Activated CD4-positive, alpha-beta T cell treated with anti-CD3 and anti-CD28 coated beads, Interleukin-2, amount 10 ng/mL, durations not matched to agents 7 days and 5 days (primary cell): ENCODE measurements at regions not wholly inside any gene's neighbourhood (a gene's known extent, or its start where the extent isn't known, plus 50 kb on each side); places are given as distances from the start of the nearest gene placed in this dataset.

ENCODE experiments used
- CTCF ChIA-PET: fragments of 350-600 bp; sonication (Branson Sonifier 250); formaldehyde crosslinking; loops from one replicate; lab custom pipeline; 2021; ENCODE audit warnings: antibody characterized with exemption; lab: Charles Lee
- POLR2A ChIA-PET: fragments of 350-600 bp; sonication (Branson Sonifier 250); formaldehyde crosslinking; loops from one replicate; lab custom pipeline; 2021; ENCODE audit warnings: antibody characterized with exemption; lab: Charles Lee
- DNase-seq: peaks from one replicate; pipeline ENCODE4 v3.0.0-alpha.2; 2020
- H3K27ac Mint-ChIP-seq: one replicate; pipeline ENCODE4 v1.8.0; 2021; ENCODE audit warnings: mild to moderate bottlenecking, moderate library complexity, mixed read lengths
- H3K27me3 Mint-ChIP-seq: one replicate; pipeline ENCODE4 v1.8.0; 2021; ENCODE audit warnings: mixed read lengths
- H3K36me3 Mint-ChIP-seq: one replicate; pipeline ENCODE4 v1.8.0; 2021; ENCODE audit warnings: low read depth, mixed read lengths
- H3K4me1 Mint-ChIP-seq: one replicate; pipeline ENCODE4 v1.8.0; 2021; ENCODE audit warnings: mixed read lengths
- H3K4me3 Mint-ChIP-seq: one replicate; pipeline ENCODE4 v1.8.0; 2021; ENCODE audit warnings: mild to moderate bottlenecking, moderate library complexity, mixed read lengths
- H3K9me3 Mint-ChIP-seq: one replicate; pipeline ENCODE4 v1.8.0; 2021; ENCODE audit warnings: mixed read lengths

- POLR2A ChIA-PET, result no interaction called here
- Mint-ChIP-seq H3K27ac (no peak overlapping the region), H3K36me3 (no peaks in the 10 kb centered on the region)
These were observed 119.1 kb downstream of the CHST1 start for GRCh38 chr11:45546366-45546765.

GRCh38 chr11:45544826-45545225 lies 120.6 kb downstream of the CHST1 start:
- Mint-ChIP-seq H3K27me3 (no peaks in the 10 kb centered on the region), H3K27ac (no peak overlapping the region), H3K36me3 (no peaks in the 10 kb centered on the region), H3K9me3 (no peaks in the 10 kb centered on the region), H3K4me3 (no peak overlapping the region), H3K4me1 (no peaks in the 10 kb centered on the region)
- DNase-seq, result no peak
- POLR2A ChIA-PET, result no interaction called here
- CTCF ChIA-PET, result no interaction called here

More at GRCh38 chr11:45546366-45546765, 119.1 kb downstream of the CHST1 start:
- Mint-ChIP-seq H3K9me3 (no peaks in the 10 kb centered on the region), H3K4me1 (no peaks in the 10 kb centered on the region), H3K27me3 (no peaks in the 10 kb centered on the region), H3K4me3 (no peak overlapping the region)
- CTCF ChIA-PET, result no interaction called here
- no peak for DNase-seq

- POLR2A ChIA-PET, result no interaction called here
- no peak overlapping the region for H3K4me3 Mint-ChIP-seq
- H3K27me3 Mint-ChIP-seq, result no peaks in the 10 kb centered on the region
- H3K36me3 Mint-ChIP-seq, result no peaks in the 10 kb centered on the region
- H3K9me3 Mint-ChIP-seq, result no peaks in the 10 kb centered on the region
- CTCF ChIA-PET, result no interaction called here
- DNase-seq, result peak; percentile 8
- no peak overlapping the region for H3K27ac Mint-ChIP-seq
- H3K4me1 Mint-ChIP-seq, result no peaks in the 10 kb centered on the region
These were observed 121.5 kb downstream of the CHST1 start for GRCh38 chr11:45543808-45544422.

GRCh38 chr11:45543081-45543480 lies 122.3 kb downstream of the CHST1 start:
- DNase-seq, result no peak
- POLR2A ChIA-PET, result no interaction called here
- no peaks in the 10 kb centered on the region for H3K9me3 Mint-ChIP-seq

GRCh38 chr11:45541693-45542434 lies 123.6 kb downstream of the CHST1 start:
- H3K4me1 Mint-ChIP-seq, result no peaks in the 10 kb centered on the region
- no peak for DNase-seq
- CTCF ChIA-PET, result interaction anchor here (1.5 kb wide), 1 partner anchor 10 kb away, joined by 4 read pairs; no protein-coding TSS in a partner anchor
- no peaks in the 10 kb centered on the region for H3K9me3 Mint-ChIP-seq
- no peaks in the 10 kb centered on the region for H3K36me3 Mint-ChIP-seq
- H3K4me3 Mint-ChIP-seq, result no peak overlapping the region
- POLR2A ChIA-PET, result no interaction called here
- no peak overlapping the region for H3K27ac Mint-ChIP-seq
- no peaks in the 10 kb centered on the region for H3K27me3 Mint-ChIP-seq

More at GRCh38 chr11:45543081-45543480, 122.3 kb downstream of the CHST1 start:
- H3K27me3 Mint-ChIP-seq, result no peaks in the 10 kb centered on the region
- CTCF ChIA-PET, result no interaction called here
- H3K36me3 Mint-ChIP-seq, result no peaks in the 10 kb centered on the region
- H3K4me3 Mint-ChIP-seq, result no peak overlapping the region
- no peak overlapping the region for H3K27ac Mint-ChIP-seq
- no peaks in the 10 kb centered on the region for H3K4me1 Mint-ChIP-seq

- Mint-ChIP-seq H3K4me1 (no peaks in the 10 kb centered on the region), H3K27ac (no peak overlapping the region), H3K9me3 (no peaks in the 10 kb centered on the region), H3K4me3 (no peak overlapping the region), H3K36me3 (no peaks in the 10 kb centered on the region), H3K27me3 (no peaks in the 10 kb centered on the region)
- POLR2A ChIA-PET, result no interaction called here
- CTCF ChIA-PET, result interaction anchor here (1.1 kb wide), 1 partner anchor 42 kb away, joined by 3 read pairs; no protein-coding TSS in a partner anchor
- DNase-seq, result no peak
These were observed 126.5 kb downstream of the CHST1 start for GRCh38 chr11:45538939-45539338.

GRCh38 chr11:45538363-45538762 lies 127.1 kb downstream of the CHST1 start:
- H3K27me3 Mint-ChIP-seq, result no peaks in the 10 kb centered on the region
- ChIA-PET CTCF (interaction anchor here (0.8 to 1.1 kb wide), 2 partner anchors 41 to 155 kb away, joined by 3 read pairs; no protein-coding TSS in a partner anchor), POLR2A (no interaction called here)
- H3K27ac Mint-ChIP-seq, result no peak overlapping the region
- H3K4me1 Mint-ChIP-seq, result no peaks in the 10 kb centered on the region
- H3K9me3 Mint-ChIP-seq, result no peaks in the 10 kb centered on the region
- no peaks in the 10 kb centered on the region for H3K36me3 Mint-ChIP-seq
- H3K4me3 Mint-ChIP-seq, result no peak overlapping the region
- DNase-seq, result no peak

- Mint-ChIP-seq H3K9me3 (no peaks in the 10 kb centered on the region), H3K4me3 (no peak overlapping the region)
- CTCF ChIA-PET, result no interaction called here
These were observed 127.8 kb downstream of the CHST1 start for GRCh38 chr11:45537614-45538013.

GRCh38 chr11:45535033-45535432 lies 130.4 kb downstream of the CHST1 start:
- Mint-ChIP-seq H3K36me3 (no peaks in the 10 kb centered on the region), H3K9me3 (no peaks in the 10 kb centered on the region), H3K27me3 (no peaks in the 10 kb centered on the region), H3K27ac (no peak overlapping the region), H3K4me3 (no peak overlapping the region), H3K4me1 (no peaks in the 10 kb centered on the region)
- POLR2A ChIA-PET, result no interaction called here
- DNase-seq, result no peak
- CTCF ChIA-PET, result no interaction called here

More at GRCh38 chr11:45537614-45538013, 127.8 kb downstream of the CHST1 start:
- no peaks in the 10 kb centered on the region for H3K4me1 Mint-ChIP-seq
- POLR2A ChIA-PET, result no interaction called here
- H3K27ac Mint-ChIP-seq, result no peak overlapping the region
- no peaks in the 10 kb centered on the region for H3K27me3 Mint-ChIP-seq
- no peaks in the 10 kb centered on the region for H3K36me3 Mint-ChIP-seq
- DNase-seq, result no peak

- Mint-ChIP-seq H3K27ac (no peak overlapping the region), H3K9me3 (no peaks in the 10 kb centered on the region), H3K36me3 (no peaks in the 10 kb centered on the region), H3K27me3 (no peaks in the 10 kb centered on the region), H3K4me1 (no peaks in the 10 kb centered on the region), H3K4me3 (no peak overlapping the region)
- ChIA-PET POLR2A (interaction anchor here (0.7 kb wide), 1 partner anchor 818 kb away, joined by 4 read pairs; no protein-coding TSS in a partner anchor), CTCF (no interaction called here)
- no peak for DNase-seq
These were observed 131.3 kb downstream of the CHST1 start for GRCh38 chr11:45534132-45534531.

- no peak for DNase-seq
- Mint-ChIP-seq H3K36me3 (no peaks in the 10 kb centered on the region), H3K9me3 (no peaks in the 10 kb centered on the region), H3K4me1 (no peaks in the 10 kb centered on the region), H3K27ac (no peak overlapping the region), H3K27me3 (no peaks in the 10 kb centered on the region), H3K4me3 (no peak overlapping the region)
- CTCF ChIA-PET, result interaction anchor here (1.4 kb wide), 1 partner anchor 162 kb away, joined by 3 read pairs; no protein-coding TSS in a partner anchor
- POLR2A ChIA-PET, result no interaction called here
These were observed 132.9 kb downstream of the CHST1 start for GRCh38 chr11:45532546-45532945.

GRCh38 chr11:45530776-45531175 lies 134.6 kb downstream of the CHST1 start:
- no peak overlapping the region for H3K27ac Mint-ChIP-seq
- DNase-seq, result no peak
- H3K4me3 Mint-ChIP-seq, result no peak overlapping the region
- POLR2A ChIA-PET, result interaction anchor here (0.7 kb wide), 1 partner anchor 53 kb away, joined by 3 read pairs; no protein-coding TSS in a partner anchor
- H3K27me3 Mint-ChIP-seq, result no peaks in the 10 kb centered on the region
- no peaks in the 10 kb centered on the region for H3K9me3 Mint-ChIP-seq
- H3K4me1 Mint-ChIP-seq, result no peaks in the 10 kb centered on the region
- CTCF ChIA-PET, result no interaction called here
- no peaks in the 10 kb centered on the region for H3K36me3 Mint-ChIP-seq

- Mint-ChIP-seq H3K9me3 (no peaks in the 10 kb centered on the region), H3K27me3 (no peaks in the 10 kb centered on the region), H3K36me3 (no peaks in the 10 kb centered on the region), H3K27ac (no peak overlapping the region), H3K4me3 (no peak overlapping the region), H3K4me1 (no peaks in the 10 kb centered on the region)
- ChIA-PET CTCF (no interaction called here), POLR2A (no interaction called here)
- DNase-seq, result no peak
These were observed 135.3 kb downstream of the CHST1 start for GRCh38 chr11:45530111-45530510.
